Small intestine (tissue), 7 donors: ENCODE measurements at regions not wholly inside any gene's neighbourhood (a gene's known extent, or its start where the extent isn't known, plus 50 kb on each side); places are given as distances from the start of the nearest gene placed in this dataset.

Source experiments
- DNase-seq, 2 donors: peaks; one replicate each; pipeline versions ENCODE4 v3.0.0 to v3.0.0-alpha.2; 2013
- FAIRE-seq: peaks from 2 replicates; lab custom pipeline; 2012; peaks lifted over from hg19 to GRCh38; lab: Jason Lieb, UNC
- H3K27ac ChIP-seq, 3 donors: one replicate each; pipeline ENCODE4 v1.5.1; 2013; ENCODE audit warnings: low read length in 2 of 3, mild to moderate bottlenecking in 2 of 3, control low read depth in 1 of 3, inconsistent platforms in 1 of 3, low read depth in 1 of 3, moderate library complexity in 1 of 3
- H3K27me3 ChIP-seq, 3 donors: one replicate each; pipeline ENCODE4 v1.6.1; 2013; ENCODE audit warnings: low read length in 3 of 3, inconsistent platforms in 1 of 3; ENCODE audit not compliant: control insufficient read depth in 3 of 3, insufficient read depth in 3 of 3
- H3K36me3 ChIP-seq, 3 donors: one replicate each; pipeline ENCODE4 v1.6.1; 2013; ENCODE audit warnings: low read length in 3 of 3, inconsistent platforms in 1 of 3, low read depth in 1 of 3, mild to moderate bottlenecking in 1 of 3, moderate library complexity in 1 of 3; ENCODE audit not compliant: control insufficient read depth in 3 of 3, insufficient read depth in 2 of 3
- H3K4me1 ChIP-seq, 3 donors: one replicate each; pipeline ENCODE4 v1.6.1; 2013; ENCODE audit warnings: low read length in 2 of 3, inconsistent platforms in 1 of 3, low read depth in 1 of 3, mild to moderate bottlenecking in 1 of 3, moderate library complexity in 1 of 3; ENCODE audit not compliant: control insufficient read depth in 3 of 3, insufficient read depth in 2 of 3
- H3K4me3 ChIP-seq, 3 donors: one replicate each; pipeline ENCODE4 v1.5.1; 2013; ENCODE audit warnings: low read length in 3 of 3, control low read depth in 1 of 3, inconsistent platforms in 1 of 3, low read depth in 1 of 3, mild to moderate bottlenecking in 1 of 3, moderate library complexity in 1 of 3
- H3K9me3 ChIP-seq, 2 donors: one replicate each; pipeline ENCODE4 v1.6.1; 2013; ENCODE audit warnings: low read depth in 1 of 2, low read length in 1 of 2; ENCODE audit not compliant: control insufficient read depth in 2 of 2, insufficient read depth in 1 of 2
- WGBS, 3 donors: extraction: QIAGEN DNeasy Blood & Tissue Kit; methylation state at CpG; one replicate each; pipeline ENCODE4 v1.1.7; 2013; 5-methylcytosine and 5-hydroxymethylcytosine counted together
- donor health status: healthy with polysubstance abuse.
- donor health status: control.
- donor health status: control.
- donor health status: Bipolar disorder and iron deficiency.
- donor health status: healthy.

DNA sequence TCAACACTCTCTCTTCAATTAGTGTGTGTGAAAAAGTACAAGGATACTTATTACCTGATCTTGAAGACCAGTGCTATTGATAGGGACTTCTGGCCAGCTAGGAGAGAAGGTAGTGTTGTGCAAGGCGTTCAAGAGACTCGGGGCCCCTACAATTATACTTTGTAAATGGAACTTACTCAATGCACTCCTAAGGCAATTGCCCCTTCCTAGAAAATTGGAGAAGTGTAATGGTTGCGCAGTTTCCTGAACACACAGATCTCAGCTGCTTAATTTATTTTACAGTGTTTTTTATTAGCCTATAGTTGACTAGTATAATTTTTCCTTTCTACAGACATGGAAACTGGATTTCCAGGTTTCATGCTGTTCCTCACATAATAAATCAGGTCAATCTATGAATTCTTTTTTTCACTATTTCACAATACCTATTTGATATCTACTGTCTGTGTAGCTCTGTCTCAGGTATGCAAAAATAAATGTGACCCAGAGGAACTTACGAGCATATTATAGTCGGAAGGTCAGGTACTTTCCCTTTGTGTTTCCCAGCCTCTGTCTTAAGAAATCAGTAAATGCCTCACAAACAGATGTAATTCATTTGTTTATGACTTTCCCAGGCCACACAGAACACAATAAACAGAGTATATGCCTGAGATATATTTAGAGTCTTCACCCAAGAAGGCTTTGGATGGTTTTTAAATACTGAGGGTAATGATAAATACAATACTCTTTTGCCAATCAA is 89.1 kb upstream of the TET2 start:
- no peak for DNase-seq
- H3K4me3 ChIP-seq = no peak overlapping the region
- H3K27me3 ChIP-seq = no peaks in the 10 kb centered on the region
- WGBS, 3 donors = 81 to 91% (median 85%) methylated on average over 5 of the region's 5 CpGs
- no peak overlapping the region for H3K27ac ChIP-seq
- no peaks in the 10 kb centered on the region for H3K9me3 ChIP-seq
- FAIRE-seq = no peak
- H3K4me1 ChIP-seq = no peaks in the 10 kb centered on the region
- no peaks in the 10 kb centered on the region for H3K36me3 ChIP-seq

DNA sequence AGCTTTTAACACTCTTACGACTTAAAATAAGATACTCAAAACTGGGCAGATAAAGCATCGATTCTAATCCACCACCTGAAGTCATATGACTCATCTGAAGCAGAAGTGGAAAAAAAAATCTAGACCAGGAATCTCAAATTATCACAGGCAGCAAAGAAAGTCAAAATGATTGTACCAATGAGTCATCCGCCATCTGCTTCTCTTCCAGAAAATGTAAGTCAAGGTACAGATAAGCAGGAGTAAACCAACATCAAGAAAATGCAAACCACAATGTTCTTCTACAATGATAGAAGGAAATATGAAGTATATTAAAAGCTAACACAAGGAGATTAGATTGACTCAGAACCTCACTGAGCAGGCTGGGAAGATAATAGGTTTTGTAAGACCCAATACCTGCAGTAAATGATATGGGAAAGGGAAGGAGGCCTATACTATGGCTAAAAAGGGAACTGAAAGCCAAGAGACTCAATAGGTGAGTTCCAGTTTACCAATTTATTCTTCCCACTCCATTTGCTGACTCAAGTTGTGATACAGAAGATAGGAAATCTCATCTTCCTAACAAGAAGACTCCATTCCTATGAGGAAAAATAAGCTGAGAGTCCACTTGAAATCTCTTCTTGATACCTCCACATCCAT is 88.4 kb upstream of the TET2 start:
- no peaks in the 10 kb centered on the region for H3K27me3 ChIP-seq
- no peak for FAIRE-seq

DNA sequence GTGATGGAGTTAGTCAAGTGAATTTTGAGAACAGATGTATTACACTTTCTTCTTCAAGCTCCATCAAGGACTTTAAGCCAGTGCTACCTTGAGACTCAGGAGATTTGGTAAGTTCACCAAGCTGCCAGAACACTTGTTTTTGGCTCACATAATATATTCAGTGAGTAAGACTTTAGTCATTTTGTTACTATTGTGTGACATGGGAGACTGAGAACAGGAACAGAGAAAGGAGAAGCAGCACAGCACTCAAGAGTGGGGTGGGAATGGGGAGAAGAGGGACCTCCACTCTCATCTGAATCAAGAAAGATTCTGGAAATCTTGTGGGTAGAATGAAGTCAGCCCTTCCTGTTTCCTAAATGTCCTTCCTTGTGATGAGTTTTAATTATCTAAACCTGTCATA is 87.3 kb upstream of the TET2 start:
- Histone ChIP-seq H3K9me3 (no peaks in the 10 kb centered on the region), H3K4me1 (no peaks in the 10 kb centered on the region), H3K27ac (no peak overlapping the region), H3K4me3 (no peak overlapping the region), H3K27me3 (no peaks in the 10 kb centered on the region), H3K36me3 (no peaks in the 10 kb centered on the region)
- no peak for FAIRE-seq
- no peak for DNase-seq

More for the DNA sequence above, 88.4 kb upstream of the TET2 start:
- Histone ChIP-seq H3K27ac (no peak overlapping the region), H3K4me3 (no peak overlapping the region), H3K4me1 (no peaks in the 10 kb centered on the region), H3K36me3 (no peaks in the 10 kb centered on the region), H3K9me3 (no peaks in the 10 kb centered on the region)
- no peak for DNase-seq
- 61 to 65% (median 64%) methylated on average over 3 of the region's 3 CpGs for WGBS, 3 donors

DNA sequence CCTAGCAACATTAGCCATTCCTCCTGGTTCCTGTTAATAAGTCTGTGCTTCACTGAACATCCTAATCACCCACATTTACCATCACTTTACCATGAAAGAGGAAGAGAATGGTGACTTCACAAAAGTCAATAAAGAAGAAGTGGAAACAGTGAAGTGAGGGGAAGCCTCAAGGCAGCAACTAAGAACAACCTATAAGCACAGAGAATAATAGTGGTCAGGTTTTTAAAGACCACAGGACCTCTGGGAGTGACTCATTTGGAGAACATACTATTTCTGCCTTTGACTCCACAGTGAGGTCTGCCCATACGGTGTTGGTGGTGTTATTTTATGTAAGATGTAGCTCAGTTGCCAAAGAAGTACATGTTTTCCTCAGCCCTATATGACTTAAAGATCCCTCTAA is 86.0 kb upstream of the TET2 start:
- H3K27ac ChIP-seq = no peak overlapping the region
- no peaks in the 10 kb centered on the region for H3K27me3 ChIP-seq
- no peaks in the 10 kb centered on the region for H3K4me1 ChIP-seq
- DNase-seq = peak in 1 of 2 donors; percentile 1
- H3K9me3 ChIP-seq = no peaks in the 10 kb centered on the region
- no peak for FAIRE-seq
- H3K36me3 ChIP-seq = no peaks in the 10 kb centered on the region
- WGBS, 3 donors = 38 to 48% (median 42%) methylated on average over 1 of the region's 1 CpG
- no peak overlapping the region for H3K4me3 ChIP-seq

DNA sequence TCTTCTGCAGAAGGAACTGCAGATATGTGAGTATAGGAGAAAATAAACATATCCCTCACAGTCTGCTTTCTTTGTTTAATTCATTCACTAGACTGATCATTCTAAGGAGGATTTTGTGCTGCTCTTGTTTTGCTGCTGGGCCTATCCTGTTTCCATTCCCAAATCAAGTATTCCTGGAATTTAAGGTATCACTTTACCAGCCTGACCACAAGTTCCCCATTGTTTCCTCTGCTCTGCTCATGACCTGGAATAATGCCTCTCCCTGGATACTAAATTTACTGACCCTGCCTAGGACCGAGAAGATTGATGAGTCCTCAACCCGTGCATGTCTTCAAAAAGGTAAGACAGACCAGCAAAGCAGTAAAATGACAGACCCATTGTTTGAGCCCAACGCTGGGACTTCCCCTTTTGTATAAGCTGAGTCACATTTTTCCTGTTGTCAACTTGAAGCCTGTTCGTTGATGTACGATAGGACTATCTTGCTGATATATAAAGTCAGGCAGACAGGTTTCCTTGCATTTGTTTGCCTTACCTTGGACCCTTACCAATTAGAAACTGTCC is 85.5 kb upstream of the TET2 start:
- Histone ChIP-seq H3K4me1 (no peaks in the 10 kb centered on the region), H3K27me3 (no peaks in the 10 kb centered on the region), H3K4me3 (no peak overlapping the region), H3K36me3 (no peaks in the 10 kb centered on the region), H3K9me3 (no peaks in the 10 kb centered on the region), H3K27ac (no peak overlapping the region)
- no peak for FAIRE-seq
- WGBS, 3 donors = 1 to 18% (median 2%) methylated on average over 5 of the region's 5 CpGs
- DNase-seq = peak; percentile 4 to 11

DNA sequence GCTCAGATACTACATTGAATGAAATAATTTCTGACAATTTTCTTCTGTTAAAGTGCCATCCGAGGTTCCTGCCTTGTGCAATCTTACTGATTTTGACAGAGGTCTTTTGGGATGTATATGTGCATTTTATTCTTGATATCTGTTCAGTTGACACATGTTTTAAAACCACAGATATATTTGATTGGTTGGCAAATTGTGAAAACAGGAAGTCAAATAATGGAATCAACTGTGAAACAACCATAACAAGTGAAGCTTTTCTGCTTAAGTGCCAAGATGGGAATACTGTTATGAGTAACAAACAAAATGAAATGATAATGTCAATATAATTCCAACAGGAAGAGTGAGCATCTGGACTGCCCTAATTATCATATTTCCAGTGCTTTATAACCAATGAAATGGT is 84.9 kb upstream of the TET2 start:
- FAIRE-seq = no peak
- Histone ChIP-seq H3K36me3 (no peaks in the 10 kb centered on the region), H3K4me1 (no peaks in the 10 kb centered on the region), H3K9me3 (no peaks in the 10 kb centered on the region), H3K4me3 (no peak overlapping the region), H3K27ac (no peak overlapping the region), H3K27me3 (no peaks in the 10 kb centered on the region)
- 11 to 29% (median 11%) methylated on average over 1 of the region's 1 CpG for WGBS, 3 donors
- DNase-seq = no peak

DNA sequence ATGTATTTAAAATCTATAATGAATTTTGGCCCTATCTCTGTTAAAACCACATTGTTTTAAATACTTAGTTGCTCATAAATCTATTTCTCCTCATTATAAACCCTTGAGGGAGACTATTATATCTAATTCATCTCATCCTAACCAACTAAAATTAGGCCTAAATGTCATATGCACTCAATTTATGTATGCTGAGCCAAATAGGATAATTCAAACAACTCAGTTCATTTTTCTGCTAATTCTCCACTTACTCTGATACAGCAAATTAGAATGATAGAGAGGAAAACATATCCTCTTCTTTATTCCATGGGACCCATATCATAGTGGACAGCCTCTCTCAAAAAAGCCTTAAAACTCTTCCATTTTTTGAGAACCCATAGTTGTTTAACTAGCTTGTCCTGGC is 80.3 kb upstream of the TET2 start:
- H3K36me3 ChIP-seq = no peaks in the 10 kb centered on the region
- H3K27ac ChIP-seq = no peak overlapping the region

DNA sequence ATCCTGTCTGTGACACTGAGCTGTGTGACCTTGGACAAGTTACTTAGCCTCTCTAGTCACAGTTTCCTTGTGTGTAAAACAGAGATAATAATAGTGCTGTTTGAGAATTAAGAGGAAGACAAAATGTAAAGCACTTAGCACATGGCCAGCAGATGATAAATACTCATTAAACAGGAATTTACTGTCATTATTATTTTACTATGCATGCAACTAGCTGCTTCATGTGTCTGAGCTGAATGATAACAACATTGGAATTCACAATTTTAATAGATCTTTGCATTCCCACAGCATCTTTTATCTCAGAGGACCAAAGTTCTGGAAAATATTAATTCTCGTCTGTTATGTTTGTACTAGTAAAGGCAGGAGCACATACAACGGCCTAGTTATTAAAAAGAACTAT is 79.2 kb upstream of the TET2 start:
- Histone ChIP-seq H3K27me3 (no peaks in the 10 kb centered on the region), H3K4me3 (no peak overlapping the region), H3K27ac (no peak overlapping the region), H3K36me3 (no peaks in the 10 kb centered on the region), H3K4me1 (no peaks in the 10 kb centered on the region), H3K9me3 (no peaks in the 10 kb centered on the region)
- DNase-seq (no peak), FAIRE-seq (no peak)
- WGBS, 3 donors = 63 to 67% (median 64%) methylated on average over 2 of the region's 2 CpGs

More for the DNA sequence above, 80.3 kb upstream of the TET2 start:
- H3K4me3 ChIP-seq = no peak overlapping the region
- no peaks in the 10 kb centered on the region for H3K4me1 ChIP-seq
- no peaks in the 10 kb centered on the region for H3K27me3 ChIP-seq
- DNase-seq = no peak
- H3K9me3 ChIP-seq = no peaks in the 10 kb centered on the region
- peak; percentile 19 for FAIRE-seq
